HG03066 (cell line): ENCODE measurements at regions not wholly inside any gene's neighbourhood (a gene's known extent, or its start where the extent isn't known, plus 50 kb on each side); places are given as distances from the start of the nearest gene placed in this dataset.
"Not testable (repeated sequence)": the region's sequence is repeated elsewhere in the genome, so short reads cannot be mapped to it uniquely, and the experiment has no call there.

ENCODE experiments used
- ATAC-seq: cut with Tn5 transposase; IDR thresholded peaks from one replicate; pipeline ENCODE4 v1.9.1; 2021; ENCODE audit warnings: low read depth; ENCODE audit not compliant: unreplicated experiment

- no peak for ATAC-seq
Measured at GRCh38 chr11:15824060-15824459, 532.3 kb downstream of the SOX6 start.

GRCh38 chr11:15825976-15826650 lies 530.2 kb downstream of the SOX6 start:
- ATAC-seq = no peak

GRCh38 chr11:15826826-15827225 lies 529.5 kb downstream of the SOX6 start:
- no peak for ATAC-seq

- ATAC-seq = no peak
Measured at GRCh38 chr11:15828215-15828853, 528.0 kb downstream of the SOX6 start.

- no peak for ATAC-seq
Measured at GRCh38 chr11:15829312-15829711, 527.0 kb downstream of the SOX6 start.

GRCh38 chr11:15830741-15831428 lies 525.5 kb downstream of the SOX6 start:
- no peak for ATAC-seq

GRCh38 chr11:15835788-15836411 lies 520.4 kb downstream of the SOX6 start:
- no peak for ATAC-seq

- no peak for ATAC-seq
Measured at GRCh38 chr11:15836795-15837194, 519.6 kb downstream of the SOX6 start.

GRCh38 chr11:15837901-15838489 lies 518.4 kb downstream of the SOX6 start:
- ATAC-seq = no peak

GRCh38 chr11:15839061-15839460 lies 517.3 kb downstream of the SOX6 start:
- no peak for ATAC-seq

GRCh38 chr11:15840966-15841365 lies 515.4 kb downstream of the SOX6 start:
- ATAC-seq = no peak

- ATAC-seq = no peak
Measured at GRCh38 chr11:15841931-15842740, 514.2 kb downstream of the SOX6 start.

GRCh38 chr11:15843309-15843872 lies 513.0 kb downstream of the SOX6 start:
- no peak for ATAC-seq

- ATAC-seq = no peak
Measured at GRCh38 chr11:15845261-15845660, 511.1 kb downstream of the SOX6 start.

GRCh38 chr11:15848631-15849168 lies 507.6 kb downstream of the SOX6 start:
- no peak for ATAC-seq

- no peak for ATAC-seq
Measured at GRCh38 chr11:15849257-15849656, 507.1 kb downstream of the SOX6 start.

GRCh38 chr11:15850335-15850734 lies 506.0 kb downstream of the SOX6 start:
- ATAC-seq = not testable (repeated sequence)

- no peak for ATAC-seq
Measured at GRCh38 chr11:15851051-15851498, 505.3 kb downstream of the SOX6 start.

- no peak for ATAC-seq
Measured at GRCh38 chr11:15852179-15852578, 504.2 kb downstream of the SOX6 start.
